ENCODE measurements at regions not wholly inside any gene's neighbourhood (a gene's known extent, or its start where the extent isn't known, plus 50 kb on each side); places are given as distances from the start of the nearest gene placed in this dataset.

GRCh38 chr5:12354686-12355085 lies 450.4 kb upstream of the CTNND2 start:
- no peak for TF ChIP-seq CTCF (IDR thresholded peaks at IDR 0.05; ENCODE audit: insufficient read depth, low read length)
- no peak for TF ChIP-seq REST (IDR thresholded peaks at IDR 0.05; ENCODE audit: insufficient replicate concordance, low read depth)
- TF ChIP-seq SPI1 (IDR thresholded peaks at IDR 0.05; ENCODE audit: borderline replicate concordance, low read depth), result no peak
